NOMO-1 treated with DMSO at 0.1 percent for 48 hours (cell line): ENCODE measurements at regions not wholly inside any gene's neighbourhood (a gene's known extent, or its start where the extent isn't known, plus 50 kb on each side); places are given as distances from the start of the nearest gene placed in this dataset.

Source experiments
- DNase-seq: peaks from one replicate; lab custom pipeline; 2025; ENCODE audit not compliant: unreplicated experiment; lab: John Stamatoyannopoulos, UW

DNA sequence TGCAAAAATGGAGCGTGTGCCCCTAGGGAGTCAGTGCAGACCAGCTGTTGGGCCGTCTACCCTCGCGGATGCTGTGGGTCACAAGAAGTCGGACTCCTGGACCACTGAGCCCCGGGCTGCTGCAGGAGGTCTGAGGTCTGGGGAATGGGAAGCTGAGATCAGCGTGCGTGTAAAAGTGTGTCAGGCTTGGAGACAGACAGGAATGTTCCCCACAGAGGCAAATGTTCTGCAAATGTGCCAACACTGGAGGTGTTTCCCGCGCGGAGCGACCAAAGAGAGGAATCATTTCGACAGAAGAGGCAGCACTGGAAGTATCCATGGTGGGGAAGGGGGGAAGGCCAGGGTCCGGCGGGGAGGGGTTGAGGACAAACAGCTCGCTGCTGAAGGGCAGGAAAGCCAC is 643.8 kb upstream of the MGMT start:
- DNase-seq: no peak

DNA sequence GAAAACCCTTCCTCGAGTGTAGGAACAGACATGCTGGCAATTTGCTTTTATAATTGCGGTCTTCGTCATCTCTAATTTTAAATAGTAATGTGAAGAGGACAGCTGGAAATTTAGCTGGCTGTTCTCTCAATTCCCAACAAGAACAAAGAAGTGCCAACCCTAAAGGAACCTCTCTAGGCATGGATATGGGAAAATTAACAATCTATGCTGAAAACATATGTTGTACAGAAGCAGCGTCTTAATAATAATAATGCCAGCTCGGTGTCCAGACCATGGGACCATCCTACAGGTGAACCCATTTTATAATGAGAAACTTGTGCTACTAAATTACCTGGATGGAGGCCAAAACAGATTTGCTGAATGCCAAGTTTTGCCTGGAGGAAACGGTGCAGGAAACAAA is 641.4 kb upstream of the MGMT start:
- DNase-seq: no peak

DNA sequence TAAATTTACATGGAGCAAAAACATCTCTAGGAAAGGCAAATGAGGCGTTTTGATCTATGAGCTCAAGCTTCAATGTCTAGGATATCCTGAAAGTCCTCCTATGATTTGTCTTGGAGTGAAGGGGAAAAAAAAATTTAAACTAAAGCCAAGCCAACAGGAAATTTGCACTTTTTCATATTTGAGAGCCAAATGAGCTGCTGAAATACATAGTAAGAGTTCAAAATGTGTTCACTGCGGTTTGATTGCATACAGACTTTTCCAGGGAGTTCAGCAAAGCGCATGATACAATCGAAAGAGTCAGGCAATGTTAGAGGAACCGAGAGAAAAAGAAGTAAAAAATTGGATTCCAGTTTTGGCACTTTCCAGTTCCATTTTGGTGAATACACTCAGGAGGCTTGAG is 633.4 kb upstream of the MGMT start:
- DNase-seq: no peak

DNA sequence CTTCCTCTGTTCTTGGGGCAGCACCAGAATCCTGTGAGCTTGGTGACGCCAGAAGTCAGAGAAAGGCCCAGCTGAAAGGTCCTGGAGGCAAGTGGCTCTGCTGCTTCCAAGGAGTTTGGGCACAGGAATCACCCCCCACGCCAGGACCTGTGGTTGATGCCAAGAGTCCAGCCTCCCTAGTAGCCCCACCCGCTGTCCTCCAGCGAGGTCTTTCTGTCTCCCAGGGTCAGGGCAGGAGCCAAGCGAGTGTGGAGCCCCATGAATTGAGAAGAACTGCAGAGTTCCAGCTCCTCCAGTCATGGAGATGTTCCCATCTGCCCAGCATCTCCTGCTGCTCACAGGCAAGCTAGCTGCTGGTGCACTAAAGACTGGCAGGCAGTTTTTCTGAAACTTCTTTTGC is 631.7 kb upstream of the MGMT start:
- DNase-seq: no peak

DNA sequence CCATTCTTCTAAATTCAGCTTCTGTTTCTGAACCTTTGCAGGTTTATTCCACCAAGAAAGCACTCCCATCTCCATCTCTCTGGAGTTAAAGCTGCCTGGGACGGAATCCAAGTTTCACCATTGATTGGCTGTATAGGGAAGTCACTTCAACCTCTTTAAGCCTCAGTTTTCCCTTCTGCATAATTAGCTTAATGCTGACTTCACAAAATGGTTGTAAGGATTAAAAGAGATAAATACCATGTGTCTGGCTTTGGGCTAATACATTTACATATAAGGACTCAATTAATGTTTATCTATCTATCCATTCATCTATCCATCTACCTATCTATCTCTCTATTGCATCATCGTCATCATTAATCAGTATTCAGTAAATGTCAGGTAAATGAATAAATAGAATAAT is 629.6 kb upstream of the MGMT start:
- DNase-seq: no peak

GRCh38 chr10:128839134-128839533 is 627.9 kb upstream of the MGMT start:
- no peak for DNase-seq

GRCh38 chr10:128839701-128840100 is 627.3 kb upstream of the MGMT start:
- DNase-seq: no peak

DNA sequence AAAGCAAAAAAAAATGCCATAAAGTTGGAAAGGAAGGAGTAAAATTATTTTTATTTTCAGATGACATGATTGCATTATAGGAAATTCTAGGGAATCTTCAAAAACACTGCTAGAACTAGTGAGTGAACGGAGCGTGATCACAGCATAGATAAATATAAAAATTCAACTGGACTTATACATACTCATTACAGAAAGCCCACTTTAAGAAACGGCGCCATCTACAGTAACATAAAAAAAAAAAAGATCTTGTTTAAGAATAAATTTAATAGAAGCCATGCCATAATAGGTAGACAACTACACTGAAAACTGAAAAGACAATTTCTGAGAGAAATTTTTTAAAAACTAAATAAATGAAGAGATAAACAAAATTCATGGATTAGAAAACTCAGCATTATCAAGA is 623.1 kb upstream of the MGMT start:
- no peak for DNase-seq

GRCh38 chr10:128846927-128847326 is 620.1 kb upstream of the MGMT start:
- DNase-seq: no peak

DNA sequence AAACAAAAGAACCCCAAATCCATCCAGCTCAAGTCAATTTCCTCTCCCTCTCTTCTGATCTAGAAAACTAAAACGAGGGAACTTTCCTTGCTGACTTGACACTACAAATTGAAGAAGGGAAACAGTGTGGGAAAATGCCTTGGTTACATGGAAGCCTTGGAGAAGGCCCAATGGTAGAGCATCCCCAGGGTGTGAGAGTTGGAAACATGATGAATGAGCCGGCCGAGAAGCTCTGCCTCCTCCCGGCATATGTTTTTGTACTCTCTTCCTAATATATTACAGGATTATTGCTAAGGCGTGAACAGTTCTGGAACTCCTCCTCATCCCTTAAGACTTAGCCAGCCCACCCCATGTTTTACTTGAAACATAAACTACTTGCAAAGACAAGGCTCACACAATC is 618.2 kb upstream of the MGMT start:
- no peak for DNase-seq

- DNase-seq: peak; percentile 9
Observed at GRCh38 chr10:128850647-128851046, 616.4 kb upstream of the MGMT start.

DNA sequence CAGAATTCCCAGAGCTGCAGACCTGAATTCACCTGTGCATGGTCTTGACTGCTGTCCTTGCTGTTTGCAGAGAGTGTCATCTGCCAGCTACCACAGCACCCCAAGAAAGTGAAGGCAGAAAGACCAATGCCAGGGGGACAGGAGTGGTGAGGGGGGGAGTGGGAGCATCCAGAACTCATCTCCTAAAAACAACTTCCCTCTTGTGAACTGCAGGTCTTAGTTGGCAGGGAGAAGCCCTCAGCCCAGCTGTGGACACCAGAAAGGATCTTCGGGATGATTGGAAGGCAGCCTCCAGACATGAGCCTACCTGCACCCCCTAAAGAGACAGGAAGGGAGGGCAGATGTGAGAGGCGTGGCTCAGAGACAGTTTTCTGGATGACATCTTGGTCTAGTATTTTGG is 615.8 kb upstream of the MGMT start:
- no peak for DNase-seq

DNA sequence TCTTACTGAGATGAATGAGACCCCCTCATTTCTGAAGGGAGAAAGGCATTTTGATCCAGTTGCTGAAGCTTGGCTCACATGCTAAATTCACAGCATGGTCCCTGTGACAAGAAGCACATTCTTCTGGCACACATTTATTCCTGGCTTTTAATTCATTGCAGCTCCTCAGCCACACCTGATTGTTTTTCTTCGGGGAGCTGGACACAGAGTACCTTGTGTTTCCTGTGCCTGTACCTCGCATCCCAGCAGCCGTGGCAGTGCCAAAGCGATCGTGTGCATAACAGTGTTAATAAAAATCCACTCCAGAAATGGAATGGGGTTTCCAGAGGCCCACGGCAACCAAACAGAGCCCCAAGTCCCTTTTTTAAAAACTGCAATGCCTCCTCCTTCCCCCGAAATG is 615.3 kb upstream of the MGMT start:
- no peak for DNase-seq

DNA sequence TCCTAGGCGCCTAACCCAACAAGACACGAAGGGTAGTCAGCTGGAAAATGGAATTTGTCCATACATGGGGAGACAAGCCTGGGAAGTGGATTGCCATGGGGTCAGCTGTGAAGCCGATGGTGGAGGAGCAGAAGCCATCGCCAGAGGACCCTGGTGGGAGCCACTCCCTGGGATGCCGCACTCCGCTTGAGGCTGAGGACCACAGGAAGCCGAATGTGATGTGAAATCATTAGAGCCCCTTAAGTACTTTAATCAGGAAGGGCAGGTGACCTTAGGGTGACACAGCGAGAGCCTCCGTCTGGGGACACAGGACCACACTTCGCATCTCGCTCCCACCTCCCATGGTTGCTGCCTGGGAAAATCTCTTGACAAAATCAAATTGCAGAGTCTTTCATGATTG is 614.6 kb upstream of the MGMT start:
- DNase-seq: no peak

- no peak for DNase-seq
Observed at GRCh38 chr10:128852902-128853301, 614.1 kb upstream of the MGMT start.

GRCh38 chr10:128853537-128853936 is 613.5 kb upstream of the MGMT start:
- no peak for DNase-seq

DNA sequence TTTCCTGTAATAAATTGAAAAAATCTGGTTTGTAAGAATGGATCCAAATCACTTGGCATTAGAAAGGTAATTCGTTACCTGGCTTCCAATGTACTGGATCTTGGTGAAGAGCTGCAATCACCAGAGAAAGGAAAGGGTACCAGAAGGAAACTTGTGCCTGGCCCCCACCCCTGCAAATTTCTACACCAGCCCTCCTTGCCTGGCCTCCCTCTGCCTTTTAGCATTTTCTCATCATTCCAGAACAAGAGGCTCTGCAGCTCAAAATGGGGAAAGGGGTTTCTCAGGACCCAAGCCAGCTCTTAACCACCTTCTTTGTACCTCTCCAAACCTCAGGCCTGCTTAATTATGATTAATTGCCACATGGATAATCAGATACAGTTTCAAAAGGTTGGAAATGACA is 612.8 kb upstream of the MGMT start:
- no peak for DNase-seq

DNA sequence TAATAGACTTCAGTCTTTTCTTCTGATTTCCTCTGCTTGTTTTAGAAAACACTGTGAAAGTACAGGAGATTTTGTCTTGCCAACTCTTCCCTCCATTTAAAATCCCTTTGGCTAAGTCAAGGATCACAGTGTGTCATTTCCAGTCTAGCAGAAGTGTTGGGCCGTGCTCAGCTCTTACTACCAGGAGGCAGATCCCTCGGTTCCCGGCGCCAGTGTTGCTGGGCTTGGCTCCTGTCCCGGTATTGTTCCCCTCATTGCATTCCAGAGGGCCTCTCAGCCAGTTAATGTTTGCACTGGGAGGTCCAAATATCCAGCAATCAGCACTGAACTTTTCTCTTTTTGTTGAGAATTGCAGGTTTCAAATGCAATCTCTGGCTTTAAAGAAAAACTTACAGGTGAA is 612.1 kb upstream of the MGMT start:
- DNase-seq: no peak

GRCh38 chr10:128855618-128856428 is 611.2 kb upstream of the MGMT start:
- no peak for DNase-seq

GRCh38 chr10:128859738-128860386 is 607.2 kb upstream of the MGMT start:
- no peak for DNase-seq

GRCh38 chr10:128860574-128860973 is 606.5 kb upstream of the MGMT start:
- DNase-seq: no peak

GRCh38 chr10:128861018-128861901 is 605.8 kb upstream of the MGMT start:
- no peak for DNase-seq
